Transverse colon (tissue), 4 donors: ENCODE measurements at regions not wholly inside any gene's neighbourhood (a gene's known extent, or its start where the extent isn't known, plus 50 kb on each side); places are given as distances from the start of the nearest gene placed in this dataset.

Source experiments
- CTCF ChIP-seq, 5 experiments: fragments of 200-600 bp in 3 of 5; fragments of 450-650 bp in 2 of 5; sonication (generic) in 3 of 5; IDR thresholded peaks; 1 replicate in 2 of 5; 2 replicates in 3 of 5; pipeline ENCODE4 v1.5.1; 2016 to 2017; ENCODE audit warnings: antibody characterized with exemption in 5 of 5, inconsistent platforms in 3 of 5, mild to moderate bottlenecking in 2 of 5, moderate library complexity in 1 of 5
- EP300 ChIP-seq: sonication (generic); formaldehyde crosslinking; IDR thresholded peaks from one replicate; pipeline ENCODE4 v1.6.1; 2017; ENCODE audit warnings: antibody characterized with exemption, low read depth
- POLR2A ChIP-seq: fragments of 450-650 bp; IDR thresholded peaks from one replicate; pipeline ENCODE4 v1.6.1; 2016; ENCODE audit warnings: antibody characterized with exemption, mild to moderate bottlenecking, moderate library complexity
- POLR2AphosphoS5 ChIP-seq, 3 donors: sonication (generic); formaldehyde crosslinking; IDR thresholded peaks; one replicate each; pipeline ENCODE4 v1.6.1; 2016; ENCODE audit warnings: antibody characterized with exemption in 3 of 3

GRCh38 chr22:49418341-49418894 is 409.3 kb downstream of the BRD1 start:
- TF ChIP-seq CTCF (IDR thresholded peaks at IDR 0.05), result no peak
- TF ChIP-seq POLR2A, result no peak
- TF ChIP-seq POLR2AphosphoS5 (IDR thresholded peaks at IDR 0.05), result no peak
- no peak for TF ChIP-seq EP300
